ENCODE measurements at regions not wholly inside any gene's neighbourhood (a gene's known extent, or its start where the extent isn't known, plus 50 kb on each side); places are given as distances from the start of the nearest gene placed in this dataset.
"Not testable (repeated sequence)": the region's sequence is repeated elsewhere in the genome, so short reads cannot be mapped to it uniquely, and the experiment has no call there.

GRCh38 chr11:82194521-82194920 lies 539.1 kb downstream of the FAM181B start:
- no peak for DNase-seq

GRCh38 chr11:82191695-82192094 lies 542.0 kb downstream of the FAM181B start:
- no peak for DNase-seq

GRCh38 chr11:82185925-82186324 lies 547.7 kb downstream of the FAM181B start:
- DNase-seq = no peak

GRCh38 chr11:82184966-82185365 lies 548.7 kb downstream of the FAM181B start:
- DNase-seq = no peak

- DNase-seq = no peak
Measured at GRCh38 chr11:82183346-82183745, 550.3 kb downstream of the FAM181B start.

GRCh38 chr11:82182697-82183096 lies 551.0 kb downstream of the FAM181B start:
- not testable (repeated sequence) for DNase-seq

GRCh38 chr11:82181796-82182195 lies 551.9 kb downstream of the FAM181B start:
- not testable (repeated sequence) for DNase-seq

- peak in 1 of 2 experiments; percentile 8 for DNase-seq
Measured at GRCh38 chr11:82176945-82177344, 556.7 kb downstream of the FAM181B start.

GRCh38 chr11:82176365-82176764 lies 557.3 kb downstream of the FAM181B start:
- no peak for DNase-seq

GRCh38 chr11:82174610-82175009 lies 559.1 kb downstream of the FAM181B start:
- DNase-seq = no peak

- DNase-seq = no peak
Measured at GRCh38 chr11:82146789-82147188, 586.9 kb downstream of the FAM181B start.

- DNase-seq = no peak
Measured at GRCh38 chr11:82118946-82119345, 614.7 kb downstream of the FAM181B start.

GRCh38 chr11:82117362-82117761 lies 616.3 kb downstream of the FAM181B start:
- no peak for DNase-seq

GRCh38 chr11:82105331-82105998 lies 628.2 kb downstream of the FAM181B start:
- DNase-seq = no peak

- DNase-seq = no peak
Measured at GRCh38 chr11:82092904-82093303, 640.8 kb downstream of the FAM181B start.

GRCh38 chr11:82089426-82089825 lies 644.2 kb downstream of the FAM181B start:
- no peak for DNase-seq

- DNase-seq = no peak
Measured at GRCh38 chr11:82085493-82085892, 648.2 kb downstream of the FAM181B start.

- DNase-seq = no peak
Measured at GRCh38 chr11:82082976-82083375, 650.7 kb downstream of the FAM181B start.

- DNase-seq = no peak
Measured at GRCh38 chr11:82080160-82080559, 653.5 kb downstream of the FAM181B start.

GRCh38 chr11:82076126-82076525 lies 657.5 kb downstream of the FAM181B start:
- no peak for DNase-seq

GRCh38 chr11:82059505-82059904 lies 674.2 kb downstream of the FAM181B start:
- no peak for DNase-seq

- DNase-seq = no peak
Measured at GRCh38 chr11:82056450-82056849, 677.2 kb downstream of the FAM181B start.

- DNase-seq = no peak
Measured at GRCh38 chr11:82049199-82049598, 684.5 kb downstream of the FAM181B start.

- no peak for DNase-seq
Measured at GRCh38 chr11:82047200-82047599, 686.5 kb downstream of the FAM181B start.

- DNase-seq = no peak
Measured at GRCh38 chr11:82046778-82047177, 686.9 kb downstream of the FAM181B start.

All from NCI-H1930 (cell line).